ENCODE measurements at regions not wholly inside any gene's neighbourhood (a gene's known extent, or its start where the extent isn't known, plus 50 kb on each side); places are given as distances from the start of the nearest gene placed in this dataset.
"Not testable (repeated sequence)": the region's sequence is repeated elsewhere in the genome, so short reads cannot be mapped to it uniquely, and the experiment has no call there.

DNA sequence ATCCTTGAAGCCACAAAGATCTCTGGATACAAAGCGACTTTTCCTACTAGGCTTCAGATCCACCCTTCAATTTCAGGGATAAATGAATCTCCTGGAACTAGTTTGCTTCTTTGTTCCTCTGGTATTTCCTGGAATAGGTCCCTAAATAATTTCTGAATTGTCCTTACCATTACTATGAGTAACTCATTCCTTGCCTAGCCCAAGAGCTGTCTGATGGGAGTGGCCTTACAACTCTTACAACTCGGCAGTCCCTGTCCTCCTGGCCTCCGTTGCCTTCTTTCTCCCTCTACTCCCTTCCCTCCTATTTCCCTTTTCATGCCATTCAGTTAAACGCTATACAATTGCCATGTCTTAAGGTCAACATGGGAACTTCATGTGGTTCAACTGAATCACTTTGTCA lies 98.2 kb upstream of the FHL2 start:
- H3K9me3 Mint-ChIP-seq = peaks cover 9% of the 10 kb centered on the region
- intact Hi-C loops (cut with micrococcal nuclease) = no loop called here

DNA sequence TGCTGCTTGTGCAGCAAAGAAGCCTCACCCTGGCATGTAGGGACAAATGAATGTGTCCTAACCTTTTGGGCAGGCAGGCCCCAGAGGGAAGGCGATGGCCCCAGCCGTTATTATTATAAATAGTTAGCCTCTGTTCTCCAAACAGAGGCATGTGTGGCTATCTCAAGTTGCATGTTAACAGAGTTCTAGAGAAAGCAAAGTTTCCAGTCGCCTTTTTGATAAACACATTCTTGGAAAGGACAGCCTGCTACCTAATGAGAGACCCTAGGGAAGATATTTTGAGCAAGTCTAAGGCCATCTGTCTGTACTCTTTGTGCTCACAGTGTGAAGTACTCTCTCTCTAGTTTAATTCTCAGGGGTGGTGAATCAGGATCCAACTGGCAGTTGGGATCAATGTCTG lies 97.4 kb upstream of the FHL2 start:
- Mint-ChIP-seq H3K9me3 (peaks cover 9% of the 10 kb centered on the region), H3K27me3 (no peaks in the 10 kb centered on the region), H3K36me3 (ENCODE audit: low read depth) (no peaks in the 10 kb centered on the region), H3K27ac (no peak overlapping the region), H3K4me3 (no peak overlapping the region), H3K4me1 (ENCODE audit: low read depth) (no peaks in the 10 kb centered on the region)
- intact Hi-C loops (cut with micrococcal nuclease) = no loop called here

More for the DNA sequence above, 98.2 kb upstream of the FHL2 start:
- H3K36me3 Mint-ChIP-seq (ENCODE audit: low read depth) = no peaks in the 10 kb centered on the region
- H3K27me3 Mint-ChIP-seq = no peaks in the 10 kb centered on the region
- no peaks in the 10 kb centered on the region for H3K4me1 Mint-ChIP-seq (ENCODE audit: low read depth)
- H3K4me3 Mint-ChIP-seq = no peak overlapping the region
- H3K27ac Mint-ChIP-seq = no peak overlapping the region

GRCh38 chr2:105494683-105495425 lies 96.0 kb upstream of the FHL2 start:
- H3K27me3 Mint-ChIP-seq = no peaks in the 10 kb centered on the region
- intact Hi-C loops (cut with micrococcal nuclease) = no loop called here
- H3K36me3 Mint-ChIP-seq (ENCODE audit: low read depth) = no peaks in the 10 kb centered on the region
- no peaks in the 10 kb centered on the region for H3K4me1 Mint-ChIP-seq (ENCODE audit: low read depth)
- no peak overlapping the region for H3K27ac Mint-ChIP-seq
- peaks cover 9% of the 10 kb centered on the region for H3K9me3 Mint-ChIP-seq
- H3K4me3 Mint-ChIP-seq = no peak overlapping the region

DNA sequence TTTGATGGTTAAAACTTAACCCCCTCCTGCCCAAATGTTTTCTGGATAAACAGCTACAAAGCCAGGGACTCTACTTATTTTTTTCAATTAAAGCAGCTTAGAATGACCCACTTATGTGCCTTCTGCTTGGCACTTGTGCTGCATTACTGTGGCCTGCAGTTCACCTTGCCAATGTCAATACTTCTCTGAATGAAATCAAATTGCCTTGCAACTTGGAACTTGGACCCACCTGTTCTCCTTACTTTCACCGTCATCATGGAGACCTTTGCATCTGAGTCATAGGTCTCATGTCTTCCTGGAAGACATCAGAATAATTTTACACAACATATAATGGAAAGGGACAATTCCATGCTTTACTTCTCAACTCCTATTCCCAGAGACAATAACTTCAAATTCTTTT lies 92.1 kb upstream of the FHL2 start:
- Mint-ChIP-seq H3K4me3 (no peak overlapping the region), H3K27ac (no peak overlapping the region), H3K27me3 (peaks cover 1% of the 10 kb centered on the region), H3K4me1 (ENCODE audit: low read depth) (no peaks in the 10 kb centered on the region), H3K9me3 (peaks cover 9% of the 10 kb centered on the region), H3K36me3 (ENCODE audit: low read depth) (no peaks in the 10 kb centered on the region)
- intact Hi-C loops (cut with micrococcal nuclease) = no loop called here

DNA sequence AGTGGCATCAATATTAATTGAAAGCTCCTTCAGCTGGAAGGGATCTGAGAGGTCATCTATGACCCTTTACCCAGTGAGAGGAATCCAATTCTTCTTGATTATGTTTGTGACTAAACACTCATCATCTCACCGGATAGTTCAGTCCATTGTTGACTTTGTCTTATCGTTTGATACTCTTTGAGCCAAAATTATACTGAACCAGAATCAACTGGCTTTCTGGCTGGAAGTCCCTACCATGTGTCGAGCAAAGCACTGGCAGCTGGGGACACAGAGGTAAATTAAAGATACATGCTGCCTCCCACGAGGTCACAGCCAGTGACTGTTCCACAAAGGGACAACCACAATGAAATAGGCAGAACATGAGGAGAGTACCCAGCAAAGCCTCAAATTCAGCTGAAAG lies 91.4 kb upstream of the FHL2 start:
- Mint-ChIP-seq H3K27me3 (peaks cover 1% of the 10 kb centered on the region), H3K9me3 (peaks cover 9% of the 10 kb centered on the region), H3K36me3 (ENCODE audit: low read depth) (no peaks in the 10 kb centered on the region), H3K27ac (no peak overlapping the region), H3K4me1 (ENCODE audit: low read depth) (no peaks in the 10 kb centered on the region), H3K4me3 (no peak overlapping the region)
- intact Hi-C loops (cut with micrococcal nuclease) = no loop called here

- intact Hi-C loops (cut with micrococcal nuclease) = no loop called here
- Mint-ChIP-seq H3K9me3 (peaks cover 9% of the 10 kb centered on the region), H3K27me3 (peaks cover 1% of the 10 kb centered on the region), H3K4me3 (no peak overlapping the region), H3K27ac (no peak overlapping the region), H3K4me1 (ENCODE audit: low read depth) (no peaks in the 10 kb centered on the region), H3K36me3 (ENCODE audit: low read depth) (no peaks in the 10 kb centered on the region)
Measured at GRCh38 chr2:105489168-105489878, 90.5 kb upstream of the FHL2 start.

- Mint-ChIP-seq H3K36me3 (ENCODE audit: low read depth) (no peaks in the 10 kb centered on the region), H3K4me3 (no peak overlapping the region), H3K27ac (no peak overlapping the region), H3K4me1 (ENCODE audit: low read depth) (no peaks in the 10 kb centered on the region), H3K9me3 (peaks cover 8% of the 10 kb centered on the region), H3K27me3 (peaks cover 1% of the 10 kb centered on the region)
- intact Hi-C loops (cut with micrococcal nuclease) = no loop called here
Measured at GRCh38 chr2:105488285-105488684, 89.4 kb upstream of the FHL2 start.

- no peak overlapping the region for H3K4me3 Mint-ChIP-seq
- H3K27ac Mint-ChIP-seq = no peak overlapping the region
- intact Hi-C loops (cut with micrococcal nuclease) = no loop called here
- H3K4me1 Mint-ChIP-seq (ENCODE audit: low read depth) = no peaks in the 10 kb centered on the region
- no peaks in the 10 kb centered on the region for H3K36me3 Mint-ChIP-seq (ENCODE audit: low read depth)
- H3K27me3 Mint-ChIP-seq = peaks cover 1% of the 10 kb centered on the region
- no peaks in the 10 kb centered on the region for H3K9me3 Mint-ChIP-seq
Measured at GRCh38 chr2:105487142-105488069, 88.6 kb upstream of the FHL2 start.

DNA sequence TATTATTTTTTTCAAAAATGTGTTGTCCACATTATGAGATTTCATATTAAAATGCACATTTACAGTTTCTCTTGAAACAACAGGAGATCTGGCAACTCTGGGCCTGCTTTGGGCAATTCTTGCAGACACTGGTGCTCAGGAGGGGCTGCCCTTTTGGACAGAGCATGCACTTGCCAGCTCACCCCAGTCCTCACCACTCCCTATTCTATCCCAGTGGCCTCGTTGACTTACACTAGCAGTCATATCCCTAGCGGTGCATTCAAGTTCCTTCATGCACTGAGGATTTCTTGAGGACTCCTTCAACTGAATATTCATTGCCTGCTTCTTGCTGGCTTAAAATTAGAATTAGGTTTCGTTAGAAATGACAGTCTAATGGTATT lies 87.9 kb upstream of the FHL2 start:
- Mint-ChIP-seq H3K27me3 (peaks cover 1% of the 10 kb centered on the region), H3K4me3 (no peak overlapping the region), H3K9me3 (no peaks in the 10 kb centered on the region), H3K4me1 (ENCODE audit: low read depth) (no peaks in the 10 kb centered on the region), H3K27ac (no peak overlapping the region), H3K36me3 (ENCODE audit: low read depth) (no peaks in the 10 kb centered on the region)
- intact Hi-C loops (cut with micrococcal nuclease) = no loop called here

DNA sequence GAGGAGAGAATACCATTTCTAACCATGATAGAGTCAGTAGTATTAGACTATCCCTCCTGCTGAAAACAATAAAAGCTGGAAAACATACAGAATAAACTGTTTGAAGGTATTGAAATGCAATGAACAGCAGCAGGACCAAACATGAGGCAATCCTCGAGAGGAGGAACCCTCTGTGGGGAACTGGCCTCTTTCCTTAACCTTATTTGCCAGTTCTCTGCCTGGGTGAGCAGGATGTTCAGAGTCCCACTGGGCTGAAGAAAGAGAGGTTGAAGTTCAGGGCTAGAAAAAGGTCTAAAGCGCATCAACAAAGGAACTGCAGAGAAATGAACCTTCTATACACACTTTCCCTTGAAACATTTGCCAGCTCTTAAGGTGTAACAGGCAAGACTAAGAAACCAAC lies 79.8 kb upstream of the FHL2 start:
- H3K27ac Mint-ChIP-seq = no peak overlapping the region
- no peaks in the 10 kb centered on the region for H3K9me3 Mint-ChIP-seq
- intact Hi-C loops (cut with micrococcal nuclease) = no loop called here
- H3K27me3 Mint-ChIP-seq = no peaks in the 10 kb centered on the region
- no peaks in the 10 kb centered on the region for H3K4me1 Mint-ChIP-seq (ENCODE audit: low read depth)
- no peaks in the 10 kb centered on the region for H3K36me3 Mint-ChIP-seq (ENCODE audit: low read depth)
- H3K4me3 Mint-ChIP-seq = no peak overlapping the region

- H3K4me1 Mint-ChIP-seq (ENCODE audit: low read depth); intact Hi-C loops (cut with micrococcal nuclease); H3K9me3 Mint-ChIP-seq; H3K36me3 Mint-ChIP-seq (ENCODE audit: low read depth); H3K4me3 Mint-ChIP-seq; H3K27me3 Mint-ChIP-seq; H3K27ac Mint-ChIP-seq: not testable (repeated sequence)
Measured at GRCh38 chr2:105477050-105477620, 78.3 kb upstream of the FHL2 start.

DNA sequence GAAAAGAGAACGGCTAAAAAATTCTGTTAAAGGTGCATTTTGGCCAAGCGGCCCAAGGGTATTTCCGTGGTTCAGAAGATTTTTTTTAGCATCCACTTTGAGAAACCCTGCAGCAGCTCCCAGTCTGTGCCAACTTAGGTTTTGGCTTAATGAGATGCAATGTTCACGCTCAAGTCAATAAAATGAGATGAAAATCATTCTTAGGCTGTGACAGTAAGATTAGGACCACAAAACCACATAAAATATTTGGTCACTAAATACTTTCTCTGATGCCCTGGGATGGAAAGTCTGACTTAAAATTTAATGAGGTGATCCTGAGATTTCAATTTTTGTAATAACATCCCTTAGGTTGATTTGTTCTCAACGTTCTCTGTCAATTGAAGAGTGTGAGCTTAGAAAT lies 74.2 kb upstream of the FHL2 start:
- Mint-ChIP-seq H3K4me3 (no peak overlapping the region), H3K27me3 (peaks cover 7% of the 10 kb centered on the region), H3K4me1 (ENCODE audit: low read depth) (no peaks in the 10 kb centered on the region), H3K9me3 (no peaks in the 10 kb centered on the region), H3K36me3 (ENCODE audit: low read depth) (no peaks in the 10 kb centered on the region), H3K27ac (no peak overlapping the region)
- intact Hi-C loops (cut with micrococcal nuclease) = no loop called here

- no peak overlapping the region for H3K4me3 Mint-ChIP-seq
- peaks cover 7% of the 10 kb centered on the region for H3K27me3 Mint-ChIP-seq
- intact Hi-C loops (cut with micrococcal nuclease) = no loop called here
- no peaks in the 10 kb centered on the region for H3K4me1 Mint-ChIP-seq (ENCODE audit: low read depth)
- no peaks in the 10 kb centered on the region for H3K36me3 Mint-ChIP-seq (ENCODE audit: low read depth)
- H3K9me3 Mint-ChIP-seq = no peaks in the 10 kb centered on the region
- H3K27ac Mint-ChIP-seq = no peak overlapping the region
Measured at GRCh38 chr2:105470979-105471378, 72.1 kb upstream of the FHL2 start.

DNA sequence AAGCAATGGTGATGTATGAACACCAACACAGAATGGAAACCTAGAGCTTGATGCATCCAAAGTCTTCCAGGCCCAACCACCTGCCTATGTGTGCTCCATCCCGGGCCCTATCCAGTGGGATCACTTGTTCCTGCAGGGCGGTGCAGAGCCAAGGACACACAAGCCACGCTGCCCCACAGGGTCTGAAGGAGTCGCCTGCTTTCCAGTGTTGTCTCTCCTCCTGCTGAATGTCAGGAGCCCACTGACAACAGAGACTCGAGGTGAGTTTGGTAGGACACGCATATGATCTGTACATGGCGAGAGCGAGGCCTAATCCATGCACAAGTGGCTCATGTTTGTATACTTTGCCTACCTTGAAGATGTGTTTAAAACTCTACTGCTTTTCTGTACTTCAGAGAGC lies 70.9 kb upstream of the FHL2 start:
- intact Hi-C loops (cut with micrococcal nuclease) = no loop called here
- Mint-ChIP-seq H3K27me3 (peaks cover 7% of the 10 kb centered on the region), H3K4me3 (no peak overlapping the region), H3K9me3 (no peaks in the 10 kb centered on the region), H3K4me1 (ENCODE audit: low read depth) (no peaks in the 10 kb centered on the region), H3K36me3 (ENCODE audit: low read depth) (no peaks in the 10 kb centered on the region), H3K27ac (no peak overlapping the region)

All from dendritic cell treated with granulocyte-macrophage colony-stimulating factor and Interleukin-4, amounts not matched to agents 40 ng/mL and 50 ng/mL, for 4 days (primary cell).